AG09309 (cell line): ENCODE measurements at regions not wholly inside any gene's neighbourhood (a gene's known extent, or its start where the extent isn't known, plus 50 kb on each side); places are given as distances from the start of the nearest gene placed in this dataset.
"Not testable (repeated sequence)": the region's sequence is repeated elsewhere in the genome, so short reads cannot be mapped to it uniquely, and the experiment has no call there.

ENCODE experiments used
- DNase-seq: peaks from one replicate; pipeline ENCODE4 v3.0.0-alpha.2; 2010; ENCODE audit warnings: low read depth
- H3K4me3 ChIP-seq: 2 replicates; pipeline ENCODE4 v1.5.1; 2011; ENCODE audit warnings: mild to moderate bottlenecking, low read depth, low read length, moderate library complexity; ENCODE audit not compliant: control insufficient read depth
- TF ChIP-seq, protein P1 (sequence below): IDR thresholded peaks from 2 replicates; pipeline ENCODE4 v1.5.1; 2011; ENCODE audit warnings: mild to moderate bottlenecking, low read depth, low read length, inconsistent platforms; ENCODE audit not compliant: insufficient read depth, control insufficient read depth; ENCODE audit errors: missing control alignments

- no peak overlapping the region for H3K4me3 ChIP-seq
These were observed 329.9 kb downstream of the FAM181B start for GRCh38 chr11:82403640-82404305.

GRCh38 chr11:82398300-82398815 lies 335.3 kb downstream of the FAM181B start:
- TF ChIP-seq, protein P1, sequence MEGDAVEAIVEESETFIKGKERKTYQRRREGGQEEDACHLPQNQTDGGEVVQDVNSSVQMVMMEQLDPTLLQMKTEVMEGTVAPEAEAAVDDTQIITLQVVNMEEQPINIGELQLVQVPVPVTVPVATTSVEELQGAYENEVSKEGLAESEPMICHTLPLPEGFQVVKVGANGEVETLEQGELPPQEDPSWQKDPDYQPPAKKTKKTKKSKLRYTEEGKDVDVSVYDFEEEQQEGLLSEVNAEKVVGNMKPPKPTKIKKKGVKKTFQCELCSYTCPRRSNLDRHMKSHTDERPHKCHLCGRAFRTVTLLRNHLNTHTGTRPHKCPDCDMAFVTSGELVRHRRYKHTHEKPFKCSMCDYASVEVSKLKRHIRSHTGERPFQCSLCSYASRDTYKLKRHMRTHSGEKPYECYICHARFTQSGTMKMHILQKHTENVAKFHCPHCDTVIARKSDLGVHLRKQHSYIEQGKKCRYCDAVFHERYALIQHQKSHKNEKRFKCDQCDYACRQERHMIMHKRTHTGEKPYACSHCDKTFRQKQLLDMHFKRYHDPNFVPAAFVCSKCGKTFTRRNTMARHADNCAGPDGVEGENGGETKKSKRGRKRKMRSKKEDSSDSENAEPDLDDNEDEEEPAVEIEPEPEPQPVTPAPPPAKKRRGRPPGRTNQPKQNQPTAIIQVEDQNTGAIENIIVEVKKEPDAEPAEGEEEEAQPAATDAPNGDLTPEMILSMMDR: no peak
- no peak overlapping the region for H3K4me3 ChIP-seq
- no peak for DNase-seq

More at GRCh38 chr11:82403640-82404305, 329.9 kb downstream of the FAM181B start:
- no peak for DNase-seq
- TF ChIP-seq, protein P1: no peak

- not testable (repeated sequence) for DNase-seq, H3K4me3 ChIP-seq
These were observed 337.0 kb downstream of the FAM181B start for GRCh38 chr11:82396639-82397038.

DNA sequence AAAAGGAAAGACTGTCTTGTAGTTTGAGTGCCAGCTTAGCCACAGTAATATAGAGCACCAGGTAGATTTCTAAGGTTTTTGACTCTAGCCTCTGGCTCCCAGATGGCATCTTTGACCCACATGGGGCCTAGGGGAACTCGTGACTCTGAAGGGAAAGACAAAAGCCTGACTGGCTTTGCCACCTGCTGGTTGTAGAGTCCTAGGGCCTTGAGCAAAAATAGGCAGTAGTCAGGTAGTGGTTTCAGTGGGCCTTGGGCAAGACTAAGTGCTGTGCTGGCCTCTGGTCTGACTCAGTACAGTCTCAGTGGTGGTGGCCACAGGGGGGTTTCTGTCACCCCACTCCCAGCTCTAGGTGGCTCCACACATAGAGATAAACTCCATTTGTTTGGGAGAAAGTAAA lies 349.4 kb downstream of the FAM181B start:
- DNase-seq: no peak
- TF ChIP-seq, protein P1: no peak
- no peak overlapping the region for H3K4me3 ChIP-seq

DNA sequence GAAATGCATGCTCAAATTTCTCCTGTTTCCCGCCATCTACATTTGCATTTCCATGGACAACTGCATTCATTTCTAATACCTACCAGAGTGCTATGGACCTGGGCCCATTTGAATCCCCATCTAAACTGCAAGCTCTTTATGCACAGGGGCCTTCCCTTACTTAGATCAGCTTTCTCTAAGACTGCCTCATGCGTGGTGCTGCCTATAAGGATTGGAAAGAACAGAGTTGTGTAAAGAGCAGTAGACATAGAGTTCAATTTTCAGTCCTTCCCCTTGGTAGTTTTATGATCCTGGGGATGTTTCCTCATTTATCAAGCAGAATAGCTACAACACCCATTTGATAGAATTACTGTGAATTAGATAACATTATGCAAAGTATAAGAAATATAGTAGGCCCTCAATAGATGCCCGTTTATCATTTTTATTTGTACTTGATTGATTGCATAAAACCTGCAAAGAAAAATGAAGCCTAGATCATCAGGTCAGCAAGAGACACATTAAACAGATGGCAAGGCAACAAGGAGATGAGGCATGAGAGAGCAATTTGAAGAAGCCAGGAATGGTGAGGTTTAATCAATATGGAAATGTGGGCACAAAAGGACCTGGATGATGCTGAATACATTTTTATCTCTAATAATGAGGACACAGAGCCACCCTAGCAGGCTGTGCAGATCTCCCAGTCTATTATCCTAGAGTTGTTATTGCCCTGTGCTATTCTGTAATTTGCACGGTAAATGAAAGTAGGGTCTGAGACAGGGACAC lies 359.7 kb downstream of the FAM181B start:
- TF ChIP-seq, protein P1: no peak
- DNase-seq: no peak
- no peak overlapping the region for H3K4me3 ChIP-seq

- DNase-seq: no peak
- H3K4me3 ChIP-seq: no peak overlapping the region
- TF ChIP-seq, protein P1: no peak
These were observed 368.3 kb downstream of the FAM181B start for GRCh38 chr11:82365351-82365750.

DNA sequence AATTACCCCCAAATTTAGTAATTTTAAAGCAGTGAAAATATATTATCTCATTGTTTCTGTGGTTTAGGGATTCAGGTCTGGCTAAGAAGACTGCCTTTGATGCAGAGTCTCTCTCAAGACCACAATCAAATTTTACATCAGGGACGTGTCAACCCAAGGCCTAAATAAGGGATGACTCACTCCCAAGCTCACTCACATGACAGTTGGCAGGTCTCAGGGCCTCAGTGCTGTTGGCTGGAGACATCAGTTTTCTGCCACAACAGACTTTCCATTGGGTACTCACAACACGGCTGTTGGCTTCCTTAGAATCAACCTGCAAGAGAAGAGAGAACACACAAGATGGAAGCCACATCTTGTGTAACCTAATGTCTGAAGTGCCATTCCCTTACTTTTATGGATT lies 377.3 kb downstream of the FAM181B start:
- TF ChIP-seq, protein P1: no peak
- DNase-seq: no peak
- no peak overlapping the region for H3K4me3 ChIP-seq
